RWPE1 (cell line): ENCODE measurements at regions not wholly inside any gene's neighbourhood (a gene's known extent, or its start where the extent isn't known, plus 50 kb on each side); places are given as distances from the start of the nearest gene placed in this dataset.

Experiments
- CTCF ChIA-PET: fragments of 350-600 bp; sonication (Branson Sonifier 250); formaldehyde crosslinking; extraction: SDS; loops from one replicate; lab custom pipeline; 2021; lab: Yijun Ruan, JAX
- POLR2A ChIA-PET: fragments of 400-600 bp; formaldehyde crosslinking; extraction: SDS; loops from one replicate; lab custom pipeline; 2020; ENCODE audit warnings: antibody characterized with exemption; ENCODE audit not compliant: low non-redundant PET; lab: Yijun Ruan, JAX
- DNase-seq: peaks from one replicate; pipeline ENCODE4 v3.0.0; 2012; ENCODE audit warnings: low spot score
- H3K27ac ChIP-seq: fragments of 450-650 bp; 2 replicates; pipeline ENCODE4 v1.5.1; 2017
- CTCF ChIP-seq: fragments of 450-650 bp; conservative IDR thresholded peaks from 2 replicates; pipeline ENCODE4 v1.5.1; 2017; ENCODE audit warnings: low read depth, mild to moderate bottlenecking

- POLR2A ChIA-PET = interaction anchor here (0.6 kb wide), 1 partner anchor 1622 kb away, joined by 3 read pairs; no protein-coding TSS in a partner anchor
- TF ChIP-seq CTCF = no peak
Measured at GRCh38 chr6:9583753-9584352, 831.0 kb downstream of the TFAP2A start.

GRCh38 chr6:9581155-9581554, 833.7 kb downstream of the TFAP2A start:
- CTCF ChIA-PET = interaction anchor here (0.6 kb wide), 1 partner anchor 40 kb away, joined by 3 read pairs; no protein-coding TSS in a partner anchor
- TF ChIP-seq CTCF = no peak
- DNase-seq = no peak
- POLR2A ChIA-PET = no interaction called here
- H3K27ac ChIP-seq = no peak overlapping the region

More at GRCh38 chr6:9583753-9584352, 831.0 kb downstream of the TFAP2A start:
- no peak overlapping the region for H3K27ac ChIP-seq
- CTCF ChIA-PET = interaction anchor here (0.6 kb wide), 1 partner anchor 539 kb away, joined by 3 read pairs; no protein-coding TSS in a partner anchor
- no peak for DNase-seq

GRCh38 chr6:9576521-9576920, 838.4 kb downstream of the TFAP2A start:
- ChIA-PET CTCF (no interaction called here), POLR2A (no interaction called here)
- H3K27ac ChIP-seq = no peak overlapping the region
- no peak for DNase-seq
- no peak for TF ChIP-seq CTCF

- no peak overlapping the region for H3K27ac ChIP-seq
- POLR2A ChIA-PET = no interaction called here
- CTCF ChIA-PET = no interaction called here
- no peak for DNase-seq
- no peak for TF ChIP-seq CTCF
Measured at GRCh38 chr6:9566096-9566495, 848.8 kb downstream of the TFAP2A start.

GRCh38 chr6:9564021-9564420, 850.9 kb downstream of the TFAP2A start:
- POLR2A ChIA-PET = no interaction called here

GRCh38 chr6:9563568-9563967, 851.3 kb downstream of the TFAP2A start:
- no peak for TF ChIP-seq CTCF
- ChIA-PET POLR2A (no interaction called here), CTCF (interaction anchor here (0.6 kb wide), 1 partner anchor 107 kb away, joined by 5 read pairs; no protein-coding TSS in a partner anchor)
- no peak overlapping the region for H3K27ac ChIP-seq
- DNase-seq = no peak

More at GRCh38 chr6:9564021-9564420, 850.9 kb downstream of the TFAP2A start:
- no peak for DNase-seq
- no peak overlapping the region for H3K27ac ChIP-seq
- no peak for TF ChIP-seq CTCF
- CTCF ChIA-PET = no interaction called here
